Ammon's horn (tissue), 1 donor: ENCODE measurements at regions not wholly inside any gene's neighbourhood (a gene's known extent, or its start where the extent isn't known, plus 50 kb on each side); places are given as distances from the start of the nearest gene placed in this dataset.
"Not testable (repeated sequence)": the region's sequence is repeated elsewhere in the genome, so short reads cannot be mapped to it uniquely, and the experiment has no call there.

ENCODE experiments used
- DNase-seq: peaks from one replicate; pipeline ENCODE4 v3.0.0-alpha.2; 2016; ENCODE audit warnings: low spot score

GRCh38 chr13:65155861-65156260 lies 2074.3 kb downstream of the PCDH9 start:
- DNase-seq: no peak

DNA sequence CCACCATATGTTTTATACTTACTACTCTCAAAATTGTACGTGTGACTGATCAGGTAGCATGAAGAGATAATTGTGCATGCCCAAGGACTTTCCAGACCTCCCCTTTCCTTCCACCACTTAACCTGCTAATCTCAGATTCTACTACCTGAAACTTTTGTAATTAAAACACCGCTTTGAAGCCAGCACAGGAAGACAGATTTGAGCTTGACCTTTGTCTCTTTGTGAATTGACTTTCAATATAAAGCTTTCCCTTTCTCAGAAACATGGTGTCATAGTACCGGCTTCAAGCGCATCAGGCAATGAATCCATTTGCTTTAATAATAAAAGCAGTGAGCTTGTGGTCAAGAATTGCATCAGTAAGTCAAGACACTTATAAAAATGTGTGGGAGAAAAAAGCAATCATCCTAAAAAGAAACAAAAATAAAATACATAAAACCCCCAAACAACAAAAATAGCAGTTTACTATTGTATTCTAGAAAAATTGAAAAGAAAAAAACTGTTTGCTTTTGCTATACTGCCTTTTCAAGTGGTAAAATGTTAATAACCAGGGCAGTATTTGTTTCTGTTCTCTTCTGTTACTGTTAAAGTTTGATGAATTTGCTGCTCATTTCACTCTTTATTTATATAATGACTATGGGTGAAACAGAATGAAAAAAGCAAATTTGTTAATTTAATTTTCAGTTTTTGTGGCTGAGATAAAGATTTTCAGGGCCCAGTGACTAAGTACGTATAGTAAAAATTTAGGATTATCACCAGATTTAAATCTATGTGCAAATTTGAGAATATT lies 2075.3 kb downstream of the PCDH9 start:
- DNase-seq: no peak

GRCh38 chr13:65149687-65150086 lies 2080.4 kb downstream of the PCDH9 start:
- no peak for DNase-seq

DNA sequence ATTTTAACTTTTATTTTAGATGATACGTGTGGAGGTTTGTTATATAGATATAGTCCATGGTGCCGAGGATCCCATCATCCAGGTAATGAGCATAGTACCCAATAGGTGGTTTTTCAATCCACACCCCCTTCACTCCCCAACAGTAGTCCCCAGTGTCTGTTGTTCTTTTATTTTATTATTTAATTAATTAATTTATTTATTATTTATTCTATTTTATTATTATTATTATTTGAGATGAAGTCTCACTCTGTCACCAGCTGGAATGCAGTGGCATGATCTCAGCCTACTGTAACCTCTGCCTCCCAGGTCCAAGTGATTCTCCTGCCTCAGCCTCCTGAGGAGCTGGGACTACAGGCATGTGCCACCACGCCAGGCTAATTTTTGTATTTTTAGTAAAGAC lies 2086.2 kb downstream of the PCDH9 start:
- no peak for DNase-seq

DNA sequence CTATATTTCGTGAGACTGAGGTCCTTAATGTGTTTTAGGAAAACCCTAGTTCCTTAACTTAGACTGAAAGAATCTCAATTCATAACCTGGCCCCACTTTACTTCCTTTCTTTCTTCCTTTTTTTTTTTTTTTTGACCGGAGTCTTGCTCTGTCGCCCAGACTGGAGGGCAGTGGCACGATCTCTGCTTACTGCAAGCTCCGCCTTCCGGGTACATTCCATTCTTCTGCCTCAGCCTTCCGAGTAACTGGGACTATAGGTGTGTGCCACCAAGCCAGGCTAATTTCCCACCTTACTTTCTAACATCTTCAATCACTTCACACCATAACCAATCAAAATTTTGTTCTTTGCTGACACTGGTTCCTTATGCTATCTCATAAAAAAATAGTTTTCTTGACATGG lies 2097.0 kb downstream of the PCDH9 start:
- DNase-seq: no peak

DNA sequence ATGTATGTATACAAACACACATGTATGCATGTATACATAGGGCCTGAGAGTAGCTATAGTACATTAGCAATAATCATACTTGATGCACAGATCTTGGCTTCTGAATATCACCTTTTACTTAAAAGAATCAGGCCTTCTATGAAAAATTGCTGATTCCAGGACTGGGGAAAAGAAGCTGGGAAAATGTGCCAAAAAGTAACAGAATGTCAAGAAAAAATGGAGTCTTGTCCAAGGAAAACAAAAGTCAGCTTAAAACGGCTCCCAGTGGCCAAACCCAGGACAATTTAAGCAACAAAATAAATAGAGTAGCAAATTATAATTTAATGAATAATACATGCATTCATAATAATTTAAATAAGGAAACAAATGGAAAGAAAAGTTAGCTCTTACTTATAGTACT lies 2104.9 kb downstream of the PCDH9 start:
- DNase-seq: no peak

- no peak for DNase-seq
Observed at GRCh38 chr13:65112531-65112941, 2117.6 kb downstream of the PCDH9 start.

GRCh38 chr13:65112123-65112522 lies 2118.0 kb downstream of the PCDH9 start:
- DNase-seq: no peak

- no peak for DNase-seq
Observed at GRCh38 chr13:65111223-65111622, 2118.9 kb downstream of the PCDH9 start.

- DNase-seq: not testable (repeated sequence)
Observed at GRCh38 chr13:65104436-65104835, 2125.7 kb downstream of the PCDH9 start.

- DNase-seq: no peak
Observed at GRCh38 chr13:65103351-65103750, 2126.8 kb downstream of the PCDH9 start.

DNA sequence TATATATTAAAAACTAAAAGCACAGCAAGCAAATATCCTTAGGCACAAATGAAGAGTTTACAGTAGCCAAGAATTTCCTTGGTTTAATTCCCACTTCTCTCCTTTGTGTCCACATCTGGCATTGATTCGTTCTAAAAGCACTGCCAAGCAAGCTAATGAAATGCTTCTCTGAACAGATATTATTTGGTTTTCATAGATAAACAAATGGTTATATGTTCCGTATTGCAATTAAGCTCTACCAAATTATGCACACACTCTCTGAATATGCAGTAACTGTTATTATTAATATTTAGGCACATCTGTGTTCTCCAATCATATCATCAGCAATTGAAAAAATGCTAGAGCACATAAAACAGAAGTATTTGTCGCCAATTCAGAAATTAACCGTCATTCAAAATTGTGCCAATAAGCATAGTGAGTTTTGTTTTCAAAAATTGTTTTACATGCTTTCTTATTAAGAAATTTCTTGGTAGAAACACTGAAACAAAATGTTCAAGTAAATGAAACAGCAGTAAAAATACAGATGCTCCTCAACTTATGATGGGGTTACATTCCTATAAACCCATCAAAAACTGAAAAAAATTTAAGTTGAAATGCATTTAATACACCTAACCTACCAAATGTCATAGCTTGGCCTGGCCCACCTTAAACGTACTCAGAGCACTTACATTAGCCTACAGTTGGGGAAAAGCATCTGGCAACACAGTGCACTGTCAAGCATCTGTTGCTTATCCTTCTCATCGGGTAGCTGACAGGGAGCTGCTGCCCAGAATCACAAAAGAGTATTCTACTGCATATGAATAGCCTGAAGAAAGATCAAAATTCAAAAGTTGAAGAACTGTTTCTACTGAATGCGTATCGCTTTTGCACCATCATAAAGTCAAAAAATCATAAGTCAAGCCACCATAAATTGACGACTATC lies 2134.7 kb downstream of the PCDH9 start:
- no peak for DNase-seq

GRCh38 chr13:65093357-65093756 lies 2136.8 kb downstream of the PCDH9 start:
- DNase-seq: no peak

DNA sequence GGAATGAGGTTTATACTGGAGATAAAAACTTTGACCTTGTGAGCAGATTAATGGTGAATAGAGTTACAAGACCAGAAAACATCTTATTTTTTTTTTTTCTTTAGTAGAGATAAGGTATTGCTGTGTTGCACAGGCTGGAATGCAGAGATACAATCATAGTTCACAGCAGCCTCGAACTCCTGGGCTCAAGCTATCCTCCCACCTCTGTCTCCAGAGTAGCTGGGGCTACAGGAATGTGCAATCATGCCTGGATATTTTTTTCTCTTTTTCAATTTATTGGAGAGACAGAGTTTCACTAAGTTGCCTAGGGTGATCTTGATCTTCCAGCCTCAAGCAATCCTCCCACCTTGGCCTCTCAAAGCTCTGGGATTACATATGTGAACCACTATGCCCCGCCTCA lies 2139.1 kb downstream of the PCDH9 start:
- no peak for DNase-seq

GRCh38 chr13:65090186-65090585 lies 2139.9 kb downstream of the PCDH9 start:
- no peak for DNase-seq

DNA sequence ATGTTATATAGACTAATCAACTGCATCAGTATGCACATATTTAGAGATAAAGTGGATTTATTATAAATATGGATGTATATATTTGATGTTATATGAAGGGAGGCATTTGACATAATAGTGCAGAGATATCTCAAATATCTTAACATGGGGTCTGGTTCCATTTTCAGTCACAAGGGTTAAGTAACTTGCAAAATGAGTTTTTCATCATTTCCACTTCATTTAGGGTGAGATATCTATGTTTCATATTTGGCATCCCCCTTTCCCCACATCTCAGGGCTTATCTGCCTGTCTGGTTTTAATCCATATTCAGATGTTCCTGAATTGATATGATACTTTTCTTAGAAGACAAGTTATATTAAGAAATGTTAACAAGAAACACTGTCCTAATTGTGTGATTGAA lies 2141.2 kb downstream of the PCDH9 start:
- DNase-seq: no peak

- DNase-seq: no peak
Observed at GRCh38 chr13:65085977-65086376, 2144.2 kb downstream of the PCDH9 start.

GRCh38 chr13:65074248-65074647 lies 2155.9 kb downstream of the PCDH9 start:
- no peak for DNase-seq

DNA sequence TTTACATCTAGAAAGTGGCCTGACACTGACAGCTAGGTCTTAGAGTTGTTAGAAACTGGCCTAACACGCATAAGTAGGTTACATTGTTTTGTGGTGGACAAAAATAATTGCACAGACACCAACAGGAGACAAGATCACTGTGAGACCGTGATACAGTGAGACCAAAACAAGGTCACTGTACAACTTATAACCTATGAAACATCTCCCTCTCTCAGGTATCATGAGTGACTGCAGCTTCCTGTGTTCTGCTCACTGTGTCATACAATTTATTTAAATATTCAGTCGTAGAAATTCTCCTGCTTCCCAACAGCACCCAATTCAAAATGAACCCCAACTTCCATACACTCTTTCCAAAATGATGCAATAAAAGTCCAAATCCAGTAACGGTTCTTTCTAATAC lies 2165.2 kb downstream of the PCDH9 start:
- no peak for DNase-seq

DNA sequence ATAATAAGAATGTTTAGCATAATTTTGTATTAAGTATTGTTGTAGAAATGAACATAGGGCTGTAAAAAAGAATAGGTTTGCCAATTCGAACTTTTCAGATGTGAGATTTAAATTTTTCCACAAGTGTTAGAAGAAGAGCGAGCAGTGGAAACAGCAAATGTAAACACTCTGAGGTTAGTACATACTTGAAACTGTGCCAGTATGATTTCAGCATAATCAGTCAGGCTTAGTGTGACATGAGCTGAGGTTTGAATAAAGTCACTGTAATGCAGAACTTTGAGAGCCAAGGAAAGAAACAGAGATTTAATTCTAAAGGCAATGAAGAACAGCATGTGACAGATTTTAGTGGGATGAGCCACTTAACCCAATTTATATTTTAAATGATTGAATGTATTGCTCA lies 2166.4 kb downstream of the PCDH9 start:
- DNase-seq: no peak

- DNase-seq: no peak
Observed at GRCh38 chr13:65057986-65058385, 2172.2 kb downstream of the PCDH9 start.

- no peak for DNase-seq
Observed at GRCh38 chr13:65054277-65054676, 2175.9 kb downstream of the PCDH9 start.

GRCh38 chr13:65036999-65037398 lies 2193.1 kb downstream of the PCDH9 start:
- DNase-seq: no peak
